ENCODE measurements at regions not wholly inside any gene's neighbourhood (a gene's known extent, or its start where the extent isn't known, plus 50 kb on each side); places are given as distances from the start of the nearest gene placed in this dataset.

GRCh38 chr4:156635051-156635450 is 336.5 kb downstream of the PDGFC start:
- TF ChIP-seq POLR2AphosphoS5 (IDR thresholded peaks at IDR 0.05; ENCODE audit: borderline replicate concordance, low read depth, low read length) (no peak), EZH2 (IDR thresholded peaks at IDR 0.05) (no peak), FOXP2 (optimal IDR thresholded peaks at IDR 0.05; ENCODE audit: control extremely low read depth, extremely low read length, insufficient read depth) (no peak)
